ENCODE measurements at regions not wholly inside any gene's neighbourhood (a gene's known extent, or its start where the extent isn't known, plus 50 kb on each side); places are given as distances from the start of the nearest gene placed in this dataset.

GRCh38 chr2:56484906-56485305 lies 301.1 kb downstream of the CCDC85A start:
- no peaks in the 10 kb centered on the region for H3F3A ChIP-seq (ENCODE audit: low read length, unreplicated experiment)
- no peak for DNase-seq

GRCh38 chr2:56500317-56500716 lies 316.5 kb downstream of the CCDC85A start:
- no peak overlapping the region for H3K27ac ChIP-seq (ENCODE audit: low read length)
- no peaks in the 10 kb centered on the region for H3K9me3 ChIP-seq (ENCODE audit: low read length)
- no peaks in the 10 kb centered on the region for H4K20me1 ChIP-seq (ENCODE audit: low read length)
- intact Hi-C loops (cut with micrococcal nuclease), result no loop called here
- no peak overlapping the region for H3K4me2 ChIP-seq (ENCODE audit: low read length)
- ChIA-PET POLR2A (ENCODE audit: unreplicated experiment) (no interaction called here), CTCF (no interaction called here)
- no peaks in the 10 kb centered on the region for H3K79me2 ChIP-seq (ENCODE audit: low read length)
- no peaks in the 10 kb centered on the region for H3K36me3 ChIP-seq (ENCODE audit: low read depth, low read length)
- H2AFZ ChIP-seq (ENCODE audit: low read length), result no peak overlapping the region
- peaks cover 13% of the 10 kb centered on the region for H3K27me3 ChIP-seq (ENCODE audit: low read length)
- no peaks in the 10 kb centered on the region for H3K9me2 ChIP-seq (replicated peaks; ENCODE audit: low read length)
- no peaks in the 10 kb centered on the region for H3K4me1 ChIP-seq (ENCODE audit: insufficient read depth, low read length)
- no TSS peak for BruUV-seq (replicated peaks)
- no peak overlapping the region for H3K4me3 ChIP-seq (ENCODE audit: low read length)
- no peak for DNase-seq
- no peak for TF ChIP-seq CTCF (conservative IDR thresholded peaks at IDR 0.05; ENCODE audit: low read depth, low read length)
- no peak for TF ChIP-seq EZH2phosphoT487 (IDR thresholded peaks at IDR 0.05; ENCODE audit: borderline replicate concordance, low read length)
- TF ChIP-seq EZH2 (IDR thresholded peaks at IDR 0.05; ENCODE audit: low read length, unreplicated experiment), result no peak
- no peak for ATAC-seq
- no peak overlapping the region for H3K9ac ChIP-seq (ENCODE audit: low read length)
- no peaks in the 10 kb centered on the region for H3F3A ChIP-seq (ENCODE audit: low read length, unreplicated experiment)

More at GRCh38 chr2:56484906-56485305, 301.1 kb downstream of the CCDC85A start:
- Histone ChIP-seq H3K27ac (ENCODE audit: low read length) (no peak overlapping the region), H4K20me1 (ENCODE audit: low read length) (no peaks in the 10 kb centered on the region), H3K79me2 (ENCODE audit: low read length) (no peaks in the 10 kb centered on the region), H3K4me1 (ENCODE audit: insufficient read depth, low read length) (peaks cover 7% of the 10 kb centered on the region; the same call in 1 of the 2 replicates), H3K9me3 (ENCODE audit: low read length) (no peaks in the 10 kb centered on the region), H3K36me3 (ENCODE audit: low read depth, low read length) (no peaks in the 10 kb centered on the region), H3K9me2 (replicated peaks; ENCODE audit: low read length) (no peaks in the 10 kb centered on the region), H3K27me3 (ENCODE audit: low read length) (no peaks in the 10 kb centered on the region), H3K4me2 (ENCODE audit: low read length) (no peak overlapping the region), H3K9ac (ENCODE audit: low read length) (no peak overlapping the region), H3K4me3 (ENCODE audit: low read length) (no peak overlapping the region), H2AFZ (ENCODE audit: low read length) (no peak overlapping the region)
- no TSS peak for BruUV-seq (replicated peaks)
- ATAC-seq, result no peak
- intact Hi-C loops (cut with micrococcal nuclease), result no loop called here
- CTCF ChIA-PET, result no interaction called here
- POLR2A ChIA-PET (ENCODE audit: unreplicated experiment), result no interaction called here
- TF ChIP-seq CTCF (conservative IDR thresholded peaks at IDR 0.05; ENCODE audit: low read depth, low read length) (no peak), EZH2phosphoT487 (IDR thresholded peaks at IDR 0.05; ENCODE audit: borderline replicate concordance, low read length) (no peak), EZH2 (IDR thresholded peaks at IDR 0.05; ENCODE audit: low read length, unreplicated experiment) (no peak)

- H3K9me2 ChIP-seq (replicated peaks; ENCODE audit: low read length), result no peaks in the 10 kb centered on the region
- peaks cover 9% of the 10 kb centered on the region; the same call in 1 of the 2 replicates for H3K27me3 ChIP-seq (ENCODE audit: low read length)
- intact Hi-C loops (cut with micrococcal nuclease), result no loop called here
- ATAC-seq (no peak), DNase-seq (no peak)
- H3K4me2 ChIP-seq (ENCODE audit: low read length), result no peak overlapping the region
- no peaks in the 10 kb centered on the region for H3K4me1 ChIP-seq (ENCODE audit: insufficient read depth, low read length)
- H2AFZ ChIP-seq (ENCODE audit: low read length), result no peak overlapping the region
- H3K36me3 ChIP-seq (ENCODE audit: low read depth, low read length), result no peaks in the 10 kb centered on the region
- ChIA-PET POLR2A (ENCODE audit: unreplicated experiment) (no interaction called here), CTCF (no interaction called here)
- BruUV-seq (replicated peaks), result no TSS peak
- no peaks in the 10 kb centered on the region for H3K79me2 ChIP-seq (ENCODE audit: low read length)
- no peak overlapping the region for H3K4me3 ChIP-seq (ENCODE audit: low read length)
- no peaks in the 10 kb centered on the region for H4K20me1 ChIP-seq (ENCODE audit: low read length)
- no peak overlapping the region for H3K9ac ChIP-seq (ENCODE audit: low read length)
- H3K9me3 ChIP-seq (ENCODE audit: low read length), result no peaks in the 10 kb centered on the region
- TF ChIP-seq EZH2phosphoT487 (IDR thresholded peaks at IDR 0.05; ENCODE audit: borderline replicate concordance, low read length), result no peak
- no peak for TF ChIP-seq EZH2 (IDR thresholded peaks at IDR 0.05; ENCODE audit: low read length, unreplicated experiment)
- TF ChIP-seq CTCF (conservative IDR thresholded peaks at IDR 0.05; ENCODE audit: low read depth, low read length), result no peak
- H3K27ac ChIP-seq (ENCODE audit: low read length), result no peak overlapping the region
- H3F3A ChIP-seq (ENCODE audit: low read length, unreplicated experiment), result no peaks in the 10 kb centered on the region
These were observed 318.8 kb downstream of the CCDC85A start for GRCh38 chr2:56502616-56503015.
